Gastroesophageal sphincter (tissue), 3 donors: ENCODE measurements at regions not wholly inside any gene's neighbourhood (a gene's known extent, or its start where the extent isn't known, plus 50 kb on each side); places are given as distances from the start of the nearest gene placed in this dataset.

ENCODE experiments used
- POLR2A ChIP-seq, 2 donors: fragments of 450-650 bp; IDR thresholded peaks; one replicate each; pipeline ENCODE4 v1.6.1; 2017; ENCODE audit warnings: antibody characterized with exemption in 2 of 2, mild to moderate bottlenecking in 2 of 2, moderate library complexity in 1 of 2
- POLR2AphosphoS5 ChIP-seq: sonication (generic); formaldehyde crosslinking; IDR thresholded peaks from one replicate; pipeline ENCODE4 v1.6.1; 2017; ENCODE audit warnings: antibody characterized with exemption
- TF ChIP-seq, protein P1 (sequence below), 4 experiments: fragments of 200-600 bp in 2 of 4; fragments of 450-650 bp in 2 of 4; sonication (generic) in 1 of 4; IDR thresholded peaks; one replicate each; pipeline ENCODE4 v1.5.1; 2017 to 2019; ENCODE audit warnings: antibody characterized with exemption in 4 of 4, mild to moderate bottlenecking in 2 of 4, moderate library complexity in 2 of 4

DNA sequence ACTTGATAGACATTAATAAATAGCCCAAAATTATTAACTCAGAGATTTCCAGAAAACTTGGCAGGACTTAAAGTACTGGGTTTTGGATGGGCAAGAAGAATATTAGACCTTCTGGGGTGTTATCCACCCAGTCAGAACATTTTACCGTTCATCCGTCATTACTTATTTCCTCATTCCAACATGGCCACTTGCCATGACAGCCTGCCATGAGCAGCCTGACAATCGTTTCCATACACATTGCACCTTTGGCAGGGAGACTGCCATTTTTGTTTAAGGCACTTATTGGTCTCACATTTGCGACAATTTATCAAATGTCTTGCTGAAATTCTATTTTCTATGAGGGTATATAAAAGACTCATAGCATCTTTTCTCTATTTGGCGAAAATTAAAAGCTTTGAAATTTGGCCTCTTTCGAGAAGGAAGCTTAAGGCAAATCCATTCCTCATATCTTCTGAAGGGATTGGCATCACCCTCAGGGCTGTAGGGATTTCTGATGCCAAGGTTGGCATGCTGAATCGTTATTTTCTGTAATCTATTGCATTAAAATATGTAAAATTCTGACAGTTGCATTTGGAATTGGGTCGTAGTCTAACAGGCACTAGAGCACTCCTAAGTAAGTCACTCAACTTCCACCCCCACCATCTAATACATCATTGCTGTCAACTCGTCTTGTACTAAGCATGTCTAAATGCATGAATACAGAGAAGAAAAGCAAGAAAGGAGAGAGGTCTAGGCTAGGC is 406.3 kb upstream of the PIK3C3 start:
- TF ChIP-seq, protein P1, sequence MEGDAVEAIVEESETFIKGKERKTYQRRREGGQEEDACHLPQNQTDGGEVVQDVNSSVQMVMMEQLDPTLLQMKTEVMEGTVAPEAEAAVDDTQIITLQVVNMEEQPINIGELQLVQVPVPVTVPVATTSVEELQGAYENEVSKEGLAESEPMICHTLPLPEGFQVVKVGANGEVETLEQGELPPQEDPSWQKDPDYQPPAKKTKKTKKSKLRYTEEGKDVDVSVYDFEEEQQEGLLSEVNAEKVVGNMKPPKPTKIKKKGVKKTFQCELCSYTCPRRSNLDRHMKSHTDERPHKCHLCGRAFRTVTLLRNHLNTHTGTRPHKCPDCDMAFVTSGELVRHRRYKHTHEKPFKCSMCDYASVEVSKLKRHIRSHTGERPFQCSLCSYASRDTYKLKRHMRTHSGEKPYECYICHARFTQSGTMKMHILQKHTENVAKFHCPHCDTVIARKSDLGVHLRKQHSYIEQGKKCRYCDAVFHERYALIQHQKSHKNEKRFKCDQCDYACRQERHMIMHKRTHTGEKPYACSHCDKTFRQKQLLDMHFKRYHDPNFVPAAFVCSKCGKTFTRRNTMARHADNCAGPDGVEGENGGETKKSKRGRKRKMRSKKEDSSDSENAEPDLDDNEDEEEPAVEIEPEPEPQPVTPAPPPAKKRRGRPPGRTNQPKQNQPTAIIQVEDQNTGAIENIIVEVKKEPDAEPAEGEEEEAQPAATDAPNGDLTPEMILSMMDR (IDR thresholded peaks at IDR 0.05) = no peak
- TF ChIP-seq POLR2A (IDR thresholded peaks at IDR 0.05) (no peak), POLR2AphosphoS5 (no peak)
